ENCODE measurements at regions not wholly inside any gene's neighbourhood (a gene's known extent, or its start where the extent isn't known, plus 50 kb on each side); places are given as distances from the start of the nearest gene placed in this dataset.

- H3K4me1 ChIP-seq: peaks cover 5 to 6% of the 10 kb centered on the region in 2 donors
- H3K9me3 ChIP-seq: no peaks in the 10 kb centered on the region
- intact Hi-C loops (cut with DNase I): no loop called here
- WGBS, 2 donors: 59 to 61% methylated on average over 19 of the region's 19 CpGs
- no peaks in the 10 kb centered on the region for H3K36me3 ChIP-seq
- no peak overlapping the region for H3K4me3 ChIP-seq (replicated peaks in 1 of 3)
- DNase-seq: peak; percentile 7 to 17
- no peak for TF ChIP-seq CTCF (IDR thresholded peaks at IDR 0.05)
- no peak for TF ChIP-seq POLR2A (IDR thresholded peaks at IDR 0.05)
- no peak overlapping the region for H3K27ac ChIP-seq
- peaks cover 8% of the 10 kb centered on the region for H3K27me3 ChIP-seq
These were observed 224.0 kb upstream of the ID2 start for GRCh38 chr2:8457699-8458502.

GRCh38 chr2:8458503-8459459, 223.1 kb upstream of the ID2 start:
- intact Hi-C loops (cut with DNase I): no loop called here
- no peaks in the 10 kb centered on the region for H3K36me3 ChIP-seq
- peaks cover 8% of the 10 kb centered on the region for H3K27me3 ChIP-seq
- H3K4me1 ChIP-seq: peaks cover 5 to 6% of the 10 kb centered on the region in 2 donors
- no peak for TF ChIP-seq POLR2A (IDR thresholded peaks at IDR 0.05)
- TF ChIP-seq CTCF (IDR thresholded peaks at IDR 0.05): no peak
- WGBS, 2 donors: 95 to 97% methylated on average over 8 to 10 of the region's 10 CpGs
- no peak overlapping the region for H3K4me3 ChIP-seq (replicated peaks in 1 of 3)
- H3K27ac ChIP-seq: no peak overlapping the region
- no peaks in the 10 kb centered on the region for H3K9me3 ChIP-seq
- DNase-seq: no peak

GRCh38 chr2:8459474-8459873, 222.4 kb upstream of the ID2 start:
- Histone ChIP-seq H3K36me3 (no peaks in the 10 kb centered on the region), H3K27ac (no peak overlapping the region), H3K4me3 (replicated peaks in 1 of 3) (no peak overlapping the region), H3K9me3 (no peaks in the 10 kb centered on the region), H3K27me3 (peaks cover 8% of the 10 kb centered on the region), H3K4me1 (peaks cover 5 to 6% of the 10 kb centered on the region in 2 donors)
- intact Hi-C loops (cut with DNase I): no loop called here
- TF ChIP-seq POLR2A (IDR thresholded peaks at IDR 0.05) (no peak), CTCF (IDR thresholded peaks at IDR 0.05) (no peak)
- WGBS, 2 donors: 95 to 99% methylated on average over 3 of the region's 3 CpGs
- no peak for DNase-seq

GRCh38 chr2:8461341-8461740, 220.5 kb upstream of the ID2 start:
- Histone ChIP-seq H3K27ac (no peak overlapping the region), H3K4me1 (peaks cover 5 to 6% of the 10 kb centered on the region in 2 donors), H3K27me3 (peaks cover 8% of the 10 kb centered on the region), H3K4me3 (replicated peaks in 1 of 3) (no peak overlapping the region), H3K9me3 (no peaks in the 10 kb centered on the region), H3K36me3 (no peaks in the 10 kb centered on the region)
- 75 to 100% methylated on average over 1 of the region's 1 CpG for WGBS, 2 donors
- DNase-seq: no peak
- intact Hi-C loops (cut with DNase I): no loop called here
- TF ChIP-seq CTCF (IDR thresholded peaks at IDR 0.05): no peak
- TF ChIP-seq POLR2A (IDR thresholded peaks at IDR 0.05): no peak
